Smooth muscle cell of the brain vasculature (primary cell): ENCODE measurements at regions not wholly inside any gene's neighbourhood (a gene's known extent, or its start where the extent isn't known, plus 50 kb on each side); places are given as distances from the start of the nearest gene placed in this dataset.

ENCODE experiments used
- DNase-seq: peaks from one replicate; pipeline ENCODE4 v3.0.0-alpha.2; 2012; ENCODE audit warnings: low read depth, low spot score

DNA sequence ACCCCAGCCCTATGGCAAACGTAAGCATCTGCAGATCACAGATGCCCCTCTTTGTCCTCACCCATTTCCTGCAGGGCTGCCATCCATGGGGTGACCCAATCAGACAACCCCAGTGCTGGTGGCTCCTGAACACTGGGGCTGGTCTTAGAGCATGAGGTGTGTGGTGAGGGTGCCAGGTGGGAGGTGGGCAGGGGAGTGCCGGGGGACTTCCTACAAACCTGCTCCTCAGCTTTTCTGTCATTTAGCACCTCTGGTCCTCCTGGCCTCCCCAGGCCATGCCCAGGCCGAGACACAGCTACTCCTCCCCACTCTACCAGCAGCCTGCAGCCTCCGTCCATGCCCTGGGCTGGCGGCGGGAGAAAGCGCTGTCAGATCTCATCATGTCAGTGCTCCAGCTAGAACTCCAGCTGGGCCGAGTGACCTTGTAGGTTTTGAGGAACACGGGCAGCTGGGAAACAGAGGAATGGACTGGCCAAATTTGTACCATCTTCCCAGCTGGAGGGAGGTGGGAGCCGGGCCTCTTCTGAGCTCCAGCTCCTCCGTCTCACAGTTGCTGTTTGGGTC, 157.7 kb upstream of the NECTIN1 start:
- DNase-seq, result no peak

DNA sequence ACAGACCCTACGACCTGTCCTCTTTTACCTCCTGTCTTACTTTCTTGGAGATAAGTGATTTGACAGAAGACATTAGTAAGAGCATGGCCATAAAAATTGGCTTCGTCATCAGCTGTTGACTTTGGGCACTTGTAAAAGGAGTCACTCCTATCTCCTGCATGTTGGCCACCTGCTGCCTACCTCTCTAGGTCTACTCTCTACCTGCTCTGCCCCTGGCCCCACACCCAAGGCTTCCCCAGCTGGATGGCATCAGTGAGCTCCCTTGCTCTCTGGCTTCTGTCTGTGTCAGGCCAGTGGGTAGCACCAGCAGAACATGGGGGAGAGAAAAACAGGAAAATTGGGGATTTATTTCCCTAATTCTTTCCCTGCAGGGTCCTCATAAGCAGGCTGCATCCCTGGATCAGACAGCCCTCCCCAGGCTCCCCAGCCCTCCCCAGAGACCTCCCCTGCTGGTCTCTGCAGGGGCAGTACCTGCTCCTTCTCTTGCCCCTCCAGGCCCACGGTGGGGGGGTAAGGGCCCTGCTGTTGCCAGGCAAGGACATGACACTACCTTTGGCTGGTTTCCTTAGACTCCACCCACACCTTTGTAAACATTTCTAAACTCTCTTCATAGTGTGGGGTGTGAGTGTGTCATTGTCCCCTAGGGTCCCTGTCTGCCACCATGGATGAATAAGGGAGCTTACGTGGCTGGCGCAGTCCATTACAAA, 157.0 kb upstream of the NECTIN1 start:
- DNase-seq, result no peak

DNA sequence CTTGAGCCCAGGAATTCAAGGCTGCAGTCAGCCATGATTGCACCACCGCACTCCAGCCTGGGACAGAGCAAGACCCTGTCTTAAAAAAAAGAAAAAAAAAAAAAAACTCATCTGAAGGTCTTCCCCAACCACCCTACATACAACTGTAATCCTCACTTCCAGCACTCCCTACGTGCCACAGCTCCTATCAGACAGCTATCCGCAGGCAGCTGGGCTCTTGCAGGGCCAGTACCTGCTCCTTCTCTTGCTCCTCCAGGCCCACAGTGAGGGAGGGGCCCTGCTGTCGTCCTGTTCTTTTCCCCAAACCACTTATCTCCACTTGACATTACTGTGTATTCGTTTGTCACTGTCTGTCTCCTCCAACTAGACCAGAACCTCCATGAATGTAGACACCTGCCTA, 156.1 kb upstream of the NECTIN1 start:
- no peak for DNase-seq

DNA sequence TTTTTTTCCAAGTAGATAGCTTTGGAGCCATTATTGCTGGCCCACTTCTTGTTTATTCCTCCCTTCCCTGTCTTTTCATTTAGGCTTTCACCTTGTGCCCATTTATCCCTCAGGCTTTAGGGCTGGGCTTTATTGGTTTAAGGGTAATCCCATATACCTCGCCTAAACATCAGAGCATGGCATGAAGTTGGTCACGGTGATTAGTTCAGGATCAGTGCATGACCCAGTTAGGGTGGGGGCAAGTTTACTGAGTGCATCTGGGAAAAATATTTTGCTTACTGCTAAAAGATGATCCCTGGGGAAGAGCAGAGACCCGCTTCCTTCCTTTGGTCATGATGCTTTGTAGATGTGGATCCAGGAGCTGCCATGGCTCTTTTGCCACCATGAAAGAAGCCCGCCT, 153.3 kb upstream of the NECTIN1 start:
- DNase-seq, result no peak

DNA sequence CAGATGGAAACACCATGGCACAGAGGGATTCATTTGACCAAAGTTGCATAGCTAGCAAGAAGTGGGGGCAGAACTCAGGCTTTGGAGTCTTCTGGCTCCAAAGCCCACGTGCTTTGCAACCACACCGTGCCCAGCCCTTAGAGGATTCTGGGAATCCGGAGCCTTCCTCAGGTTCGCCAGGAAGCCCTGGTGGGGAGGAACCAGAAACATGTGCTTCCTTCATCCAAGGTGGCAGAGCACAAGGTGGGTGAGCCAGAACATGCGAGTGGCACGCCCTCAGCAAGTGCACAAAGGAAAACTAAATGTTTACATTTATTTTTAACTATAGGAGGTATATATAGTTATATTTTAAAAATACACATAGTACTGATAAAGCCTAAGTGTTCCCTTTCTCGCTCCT, 151.9 kb upstream of the NECTIN1 start:
- no peak for DNase-seq

DNA sequence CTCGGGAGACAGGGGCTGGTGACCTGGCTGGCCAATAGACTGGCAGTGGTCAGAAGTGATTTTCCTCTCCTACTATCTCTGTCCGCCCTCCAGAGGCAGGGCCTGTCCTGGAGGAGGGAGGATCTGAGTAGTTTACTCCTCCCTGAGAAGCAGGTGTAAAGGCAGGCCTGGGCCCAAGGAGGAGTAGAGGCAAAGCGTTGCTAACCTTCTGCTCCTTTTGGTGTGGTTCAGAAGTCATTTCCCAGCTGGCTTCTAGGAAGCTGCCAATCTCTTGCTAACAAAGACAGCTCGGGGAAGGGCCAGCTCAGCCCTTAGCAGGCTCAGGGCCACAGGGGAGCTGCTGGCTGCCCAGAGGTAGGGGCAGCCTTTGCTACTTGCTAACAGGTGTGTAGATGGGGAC, 151.1 kb upstream of the NECTIN1 start:
- DNase-seq, result no peak

DNA sequence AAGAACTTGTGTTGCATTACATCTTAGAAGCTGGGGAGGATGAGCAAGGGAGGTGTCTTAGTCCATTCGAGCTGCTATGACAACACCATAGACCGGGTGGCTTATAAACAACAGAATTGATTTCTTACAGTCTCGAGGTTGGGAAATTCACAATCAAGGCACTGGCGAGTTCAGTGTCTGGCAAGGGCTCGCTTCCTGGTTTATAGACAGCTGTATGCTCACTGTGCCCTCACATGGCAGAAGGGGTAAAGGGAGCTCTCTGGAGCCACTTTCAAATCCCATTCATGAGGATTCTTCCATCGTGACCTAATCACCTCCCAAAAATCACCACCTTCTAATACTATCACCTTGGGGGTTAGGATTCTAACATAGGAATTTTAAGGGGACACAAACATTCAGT, 150.0 kb upstream of the NECTIN1 start:
- DNase-seq, result no peak

DNA sequence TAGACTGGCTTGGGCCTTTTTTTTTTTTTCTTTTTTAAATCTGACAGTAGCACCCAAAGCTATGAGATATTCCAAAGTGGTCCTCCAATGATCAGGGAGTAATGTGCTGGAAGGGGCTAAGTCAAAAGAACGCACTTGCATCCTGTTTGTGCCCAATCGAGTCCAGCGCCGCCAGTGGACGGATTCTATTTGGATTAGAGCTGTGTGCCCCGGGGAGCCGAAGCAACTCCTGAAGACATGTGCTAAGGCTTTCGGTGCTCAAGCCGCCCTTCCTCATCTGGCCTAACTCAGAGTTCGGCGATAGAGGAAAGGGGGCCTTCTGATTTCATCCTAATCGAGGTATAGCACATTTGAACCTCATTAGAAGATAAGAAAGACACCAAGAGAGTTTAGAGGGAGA, 147.8 kb upstream of the NECTIN1 start:
- no peak for DNase-seq

DNA sequence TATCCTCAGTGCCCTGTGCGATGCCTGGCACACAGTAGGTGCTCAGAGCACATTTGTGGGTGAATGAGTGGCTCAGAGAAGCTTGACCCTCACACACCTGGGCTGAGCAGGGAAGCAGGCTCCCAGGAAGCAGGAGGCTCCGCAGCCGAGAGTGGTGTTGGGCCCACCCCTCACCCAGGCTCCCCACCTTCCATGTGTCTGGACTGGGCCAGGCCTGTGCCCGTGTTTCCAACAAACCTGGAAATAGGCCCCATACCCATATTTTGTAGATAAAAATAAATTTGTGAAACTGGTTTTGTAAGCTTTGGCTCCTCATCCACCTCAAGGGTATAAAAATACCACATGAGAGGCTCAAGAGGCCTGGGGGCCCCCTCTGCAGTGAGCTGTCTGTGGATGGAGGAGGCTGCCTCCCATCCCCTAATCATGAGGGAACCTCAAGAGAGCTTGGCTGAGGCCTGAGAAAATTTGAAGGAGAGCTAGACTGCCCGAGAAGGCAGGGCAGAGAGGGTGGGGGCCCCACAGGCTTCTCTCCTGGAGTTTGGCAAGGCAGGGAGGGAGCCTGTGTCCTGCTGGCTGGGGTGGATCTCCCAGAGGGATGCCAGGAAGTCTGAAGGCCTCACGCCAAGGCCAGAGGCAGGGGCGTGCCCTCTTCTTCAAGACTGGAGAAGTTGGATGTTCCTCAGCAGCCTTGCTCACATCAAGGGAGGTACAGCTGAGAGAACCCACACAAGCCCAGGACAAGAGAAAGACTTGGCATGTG, 147.0 kb upstream of the NECTIN1 start:
- DNase-seq, result no peak

DNA sequence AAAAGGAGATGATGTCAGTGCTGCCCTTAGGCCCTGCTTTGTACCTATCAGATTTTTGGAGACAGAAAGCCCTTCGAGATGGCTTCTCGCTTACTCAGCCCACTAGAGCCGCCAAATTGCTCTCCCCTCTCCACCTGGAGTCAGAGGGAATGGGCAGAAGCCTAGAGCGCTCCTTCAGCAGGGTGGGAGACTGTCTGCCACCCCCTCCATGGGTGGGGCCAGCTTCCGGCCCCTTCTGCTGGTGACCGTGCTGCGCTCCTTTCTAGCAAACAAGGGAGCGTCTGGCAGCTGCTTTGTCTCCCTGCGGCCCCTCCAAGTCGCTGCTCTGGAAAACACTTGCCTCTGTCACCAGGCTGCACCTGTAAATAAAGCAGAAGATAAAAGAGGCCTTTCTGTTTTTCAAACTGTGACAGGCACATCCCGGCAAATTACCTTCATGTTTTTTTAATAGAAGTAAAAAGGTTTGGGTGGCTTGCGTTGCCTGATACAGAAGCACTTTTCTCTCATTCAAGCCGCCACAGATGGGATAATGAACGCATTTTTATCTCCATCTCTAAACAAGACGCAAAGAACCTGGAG, 145.7 kb upstream of the NECTIN1 start:
- no peak for DNase-seq

DNA sequence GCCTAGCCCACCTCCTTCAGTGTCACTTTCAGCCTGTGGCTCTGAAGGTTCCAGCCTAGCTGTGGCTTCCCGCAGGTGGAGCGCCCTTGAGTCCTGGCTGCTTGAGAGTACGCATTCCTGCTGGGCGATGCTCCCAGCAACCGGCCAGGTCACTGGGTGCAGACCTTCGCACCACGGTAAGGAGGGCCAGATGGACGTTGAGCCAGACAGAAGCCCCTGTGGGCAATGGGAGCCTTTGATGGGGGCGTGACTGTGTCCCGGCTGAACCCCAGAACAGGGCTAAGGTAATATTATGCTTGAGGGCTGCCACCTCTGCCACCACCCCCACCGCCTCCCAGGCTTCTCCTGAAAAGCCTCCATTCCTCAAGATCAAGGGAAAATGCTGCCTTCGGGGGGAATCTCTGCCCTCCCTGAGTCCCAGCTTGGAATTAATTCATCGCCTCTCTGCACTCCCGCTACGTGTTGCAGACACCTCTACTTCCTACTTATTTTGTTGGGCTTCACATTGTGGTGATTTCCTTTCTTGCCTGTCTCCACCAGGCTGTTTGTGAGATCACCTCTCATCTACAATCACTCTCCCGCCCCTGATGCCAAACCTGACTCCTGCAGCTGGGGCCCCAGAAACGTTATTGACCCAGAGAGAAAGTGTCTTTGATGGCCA, 144.9 kb upstream of the NECTIN1 start:
- DNase-seq, result no peak

DNA sequence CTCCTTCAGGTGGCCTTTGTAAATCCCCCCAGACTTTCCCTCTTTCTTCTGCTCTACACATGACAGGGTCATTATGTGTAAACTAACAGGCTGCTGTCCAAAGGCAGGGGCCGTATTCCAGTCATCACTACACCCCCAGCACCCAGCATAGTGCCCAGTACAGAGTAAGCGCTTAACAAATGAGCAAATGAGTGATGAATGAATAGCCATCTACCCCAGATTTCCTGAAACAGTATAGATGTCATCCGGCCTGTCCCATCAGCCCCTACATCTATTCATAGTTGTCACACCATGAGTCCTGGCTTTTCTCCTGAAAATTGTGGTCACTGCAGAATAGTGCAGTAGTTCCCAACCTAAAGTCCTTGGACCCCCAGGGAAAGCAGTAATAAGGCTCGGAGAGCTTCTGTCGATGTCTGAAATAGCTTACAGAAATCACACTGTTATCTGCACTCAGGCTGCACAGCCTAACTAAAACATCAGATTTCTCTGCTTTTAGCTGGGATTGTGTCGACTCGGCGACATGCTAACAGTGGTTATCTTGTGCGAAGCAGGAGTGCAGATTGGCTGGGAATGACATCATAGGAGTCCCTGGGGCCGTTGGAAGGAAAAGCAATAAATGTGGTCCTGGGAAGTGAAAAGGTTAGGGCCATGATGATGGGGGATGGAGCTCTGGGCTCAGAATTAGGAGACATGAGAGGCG, 143.8 kb upstream of the NECTIN1 start:
- no peak for DNase-seq

DNA sequence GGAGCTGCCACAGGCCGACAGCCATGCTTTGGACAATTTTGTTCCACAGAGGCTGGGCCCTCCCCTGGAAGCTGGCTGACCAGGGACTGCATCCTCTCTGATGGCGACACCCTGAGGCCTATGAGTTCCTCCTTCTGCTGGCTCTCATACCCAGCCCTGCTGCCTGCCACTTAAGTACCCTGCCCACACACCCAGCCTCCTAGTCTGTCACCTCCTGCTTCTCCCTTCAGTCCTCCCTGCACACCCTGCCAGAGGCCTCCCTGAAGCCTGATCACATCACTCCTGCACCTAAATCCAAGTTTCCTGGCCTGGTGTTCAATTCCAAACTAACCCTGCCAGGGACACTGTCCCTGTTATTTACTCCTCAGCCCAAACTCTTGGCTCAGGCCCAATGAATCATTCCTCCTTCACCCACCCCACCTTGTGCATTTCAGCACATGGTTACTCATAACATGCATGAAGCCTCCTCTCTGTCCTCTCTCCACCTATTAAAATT, 136.7 kb upstream of the NECTIN1 start:
- no peak for DNase-seq

DNA sequence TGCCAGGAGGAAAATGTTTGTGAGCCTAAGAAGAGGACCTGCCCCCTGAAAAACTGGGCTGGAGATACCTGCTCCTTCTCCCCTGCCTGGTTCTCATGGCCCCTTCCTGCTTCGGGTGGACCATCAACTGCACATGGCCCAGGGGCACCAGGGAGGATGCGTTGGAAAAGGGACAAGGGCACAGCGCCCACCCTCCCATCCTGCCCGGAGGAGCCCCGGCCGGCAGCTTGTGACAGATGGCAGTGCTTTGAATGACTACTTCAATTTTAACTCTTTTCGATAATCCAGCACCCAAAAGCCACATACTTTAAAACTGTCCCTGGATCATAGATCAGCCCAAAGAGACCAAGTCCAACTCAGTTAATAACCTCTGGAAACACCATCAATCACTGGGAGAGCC, 135.8 kb upstream of the NECTIN1 start:
- no peak for DNase-seq

DNA sequence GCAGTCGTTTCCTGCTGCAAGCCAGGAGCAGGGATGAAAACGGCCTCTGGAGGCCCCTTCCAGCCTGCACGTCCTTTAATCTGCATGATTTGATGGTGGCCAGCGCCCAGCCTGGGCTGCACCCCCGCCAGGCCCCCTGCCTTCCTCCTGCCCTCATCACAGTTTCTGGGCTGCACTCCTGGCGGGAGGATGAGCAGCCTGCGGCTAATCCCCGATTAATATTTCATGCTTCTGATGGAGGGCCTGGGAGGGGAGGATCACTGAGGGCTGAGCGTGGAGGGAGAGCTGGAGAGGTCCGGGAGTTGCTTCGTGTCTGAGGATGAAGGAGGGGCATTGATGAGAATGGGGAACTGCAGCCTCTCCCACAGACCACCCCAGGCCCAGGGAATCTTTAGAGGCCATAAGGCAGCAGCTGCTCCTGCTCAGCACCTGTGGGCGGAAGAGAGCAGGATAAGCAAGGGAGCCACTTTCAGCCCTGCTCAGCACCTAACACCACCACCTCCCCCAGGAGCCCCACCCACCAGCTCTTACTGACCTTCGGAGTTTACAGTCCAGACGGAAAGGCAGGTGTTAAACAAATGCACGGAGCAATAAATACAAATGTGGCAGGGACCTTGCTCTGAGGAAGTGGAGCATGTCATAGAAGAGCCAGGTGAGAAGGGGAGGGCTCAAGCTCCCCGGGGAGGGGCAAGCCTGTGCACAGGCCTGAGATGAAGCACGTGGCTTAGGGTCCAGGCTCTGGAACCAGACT, 135.0 kb upstream of the NECTIN1 start:
- DNase-seq, result no peak

DNA sequence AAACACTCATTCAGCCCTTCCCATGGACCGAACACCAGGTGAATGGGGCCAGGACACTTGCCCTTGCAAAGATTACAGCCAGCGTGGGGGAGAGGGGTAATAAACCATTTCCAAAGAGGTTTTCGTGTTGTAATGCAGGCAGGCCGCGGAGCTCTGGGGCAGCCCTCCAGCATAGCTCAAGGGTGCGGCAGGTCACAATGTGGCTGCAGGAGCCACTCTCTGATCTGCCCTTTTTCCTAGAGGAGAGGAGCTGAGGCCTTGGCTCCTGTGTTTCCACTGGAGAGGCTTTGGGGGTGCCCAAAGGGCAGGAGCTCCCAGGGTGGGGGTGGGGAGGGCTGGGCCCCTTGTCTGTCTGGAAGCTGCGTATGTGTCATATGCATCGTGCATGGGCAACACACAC, 134.2 kb upstream of the NECTIN1 start:
- no peak for DNase-seq

DNA sequence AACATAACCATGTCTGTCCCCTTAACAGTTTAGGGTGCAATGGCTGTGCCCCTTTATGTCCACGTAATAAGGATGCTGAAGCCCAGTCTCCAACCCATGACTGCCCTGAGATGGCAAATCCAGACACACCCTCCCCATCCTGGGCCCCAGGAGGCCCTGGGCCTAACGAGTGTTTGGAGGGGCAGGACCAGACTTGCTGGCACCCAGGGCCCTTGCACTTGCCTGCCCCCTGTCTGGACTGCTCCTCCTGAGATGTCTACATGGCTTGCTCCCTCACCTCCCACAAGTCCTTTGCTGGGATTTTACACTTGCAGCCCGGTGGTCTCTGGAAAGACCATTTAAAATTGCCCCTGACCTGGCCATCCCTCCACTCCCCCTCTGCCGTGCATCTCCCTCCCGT, 132.2 kb upstream of the NECTIN1 start:
- no peak for DNase-seq

DNA sequence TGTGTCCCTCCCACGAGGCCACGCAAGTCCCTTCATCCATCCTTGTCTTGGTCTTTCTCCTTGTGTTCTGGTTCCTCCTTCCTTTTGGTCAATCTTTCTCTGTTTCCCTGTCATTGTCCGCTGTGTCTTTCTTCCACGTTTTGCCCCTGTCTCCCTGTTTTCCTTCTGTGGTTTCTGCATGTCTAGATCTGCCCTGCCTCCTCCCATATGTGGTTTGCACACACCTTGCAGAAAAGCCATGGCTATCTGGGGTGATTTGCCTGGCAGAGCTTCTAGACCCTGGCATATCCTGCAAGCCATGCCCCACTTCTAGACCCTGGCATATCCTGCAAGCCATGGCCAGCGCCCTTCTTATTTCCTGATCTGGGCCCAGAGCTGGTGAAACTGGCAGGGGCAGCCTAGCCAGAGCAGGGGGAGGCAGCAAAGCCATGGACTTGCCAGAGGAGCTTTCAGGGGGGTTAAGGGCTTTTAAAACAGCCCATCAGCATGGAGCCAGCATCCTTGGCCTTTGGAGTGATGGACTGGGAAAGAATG, 131.6 kb upstream of the NECTIN1 start:
- DNase-seq, result no peak

DNA sequence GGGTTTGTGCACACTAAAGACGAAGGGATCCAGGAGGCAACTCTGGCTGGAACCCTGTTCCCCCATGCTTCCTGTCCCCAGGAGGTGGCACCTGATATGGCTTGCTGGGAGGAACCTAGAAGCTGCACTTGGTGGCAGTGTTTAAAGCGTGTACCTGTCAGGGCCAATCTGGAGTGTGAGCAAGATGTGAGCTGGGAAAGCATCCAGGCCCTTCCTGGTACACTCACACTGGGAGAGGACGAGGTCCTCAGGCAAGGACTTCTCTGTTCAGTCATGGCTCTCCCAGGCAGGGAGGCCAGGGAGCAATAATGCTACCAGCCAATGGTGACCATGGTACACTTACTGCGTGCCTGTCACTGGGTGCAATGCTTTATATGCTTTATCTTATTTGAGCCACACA, 130.7 kb upstream of the NECTIN1 start:
- DNase-seq, result no peak

DNA sequence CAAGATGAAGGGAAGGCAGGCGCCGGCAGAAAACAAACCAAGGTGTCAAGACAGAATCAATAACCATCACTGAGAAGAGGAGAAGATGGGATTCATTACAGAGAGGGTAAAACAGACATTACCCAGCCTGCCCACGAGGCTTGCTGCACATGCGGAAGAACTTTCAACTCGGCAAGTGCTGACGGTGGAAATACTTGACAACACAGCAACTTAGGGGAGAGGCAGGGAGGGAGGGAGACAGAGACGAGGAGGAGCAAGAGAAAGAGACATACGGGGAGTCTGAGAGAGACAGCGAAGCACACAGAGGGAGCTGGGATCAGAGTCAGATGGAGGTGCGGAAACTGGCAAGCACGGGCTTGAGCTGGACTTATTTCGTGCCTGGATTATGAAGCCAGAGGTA, 129.3 kb upstream of the NECTIN1 start:
- no peak for DNase-seq
